ENCODE measurements at regions not wholly inside any gene's neighbourhood (a gene's known extent, or its start where the extent isn't known, plus 50 kb on each side); places are given as distances from the start of the nearest gene placed in this dataset.

GRCh38 chr1:104718752-104719151 lies 969.1 kb downstream of the AMY1C start:
- no peaks in the 10 kb centered on the region for H3K36me3 ChIP-seq (ENCODE audit: insufficient read depth, low read length)
- no peaks in the 10 kb centered on the region for H3K9me3 ChIP-seq (ENCODE audit: low read length)
- H3K9ac ChIP-seq (ENCODE audit: low read length) = no peak overlapping the region
- H3K4me1 ChIP-seq (ENCODE audit: insufficient read depth, low read length) = no peaks in the 10 kb centered on the region
- H3K27me3 ChIP-seq (ENCODE audit: control insufficient read depth in 1 of 2, insufficient read depth in 2 of 2, low read length in 2 of 2) = no peaks in the 10 kb centered on the region
- no peak overlapping the region for H3K27ac ChIP-seq (ENCODE audit: low read depth, low read length)
- H3K4me3 ChIP-seq (ENCODE audit: low read depth in 1 of 2, low read length in 2 of 2) = no peak overlapping the region

GRCh38 chr1:104720741-104721140 lies 971.0 kb downstream of the AMY1C start:
- Histone ChIP-seq H3K36me3 (ENCODE audit: insufficient read depth, low read length) (no peaks in the 10 kb centered on the region), H3K9me3 (ENCODE audit: low read length) (no peaks in the 10 kb centered on the region), H3K4me1 (ENCODE audit: insufficient read depth, low read length) (no peaks in the 10 kb centered on the region)

GRCh38 chr1:104726917-104727316 lies 977.2 kb downstream of the AMY1C start:
- H3K9ac ChIP-seq (ENCODE audit: low read length) = no peak overlapping the region
- no peaks in the 10 kb centered on the region for H3K36me3 ChIP-seq (ENCODE audit: insufficient read depth, low read length)
- H3K4me1 ChIP-seq (ENCODE audit: insufficient read depth, low read length) = no peaks in the 10 kb centered on the region
- H3K4me3 ChIP-seq (ENCODE audit: low read depth in 1 of 2, low read length in 2 of 2) = no peak overlapping the region
- H3K9me3 ChIP-seq (ENCODE audit: low read length) = no peaks in the 10 kb centered on the region
- no peak overlapping the region for H3K27ac ChIP-seq (ENCODE audit: low read depth, low read length)
- no peaks in the 10 kb centered on the region for H3K27me3 ChIP-seq (ENCODE audit: control insufficient read depth in 1 of 2, insufficient read depth in 2 of 2, low read length in 2 of 2)

More at GRCh38 chr1:104720741-104721140, 971.0 kb downstream of the AMY1C start:
- Histone ChIP-seq H3K9ac (ENCODE audit: low read length) (no peak overlapping the region), H3K27me3 (ENCODE audit: control insufficient read depth in 1 of 2, insufficient read depth in 2 of 2, low read length in 2 of 2) (no peaks in the 10 kb centered on the region), H3K27ac (ENCODE audit: low read depth, low read length) (no peak overlapping the region), H3K4me3 (ENCODE audit: low read depth in 1 of 2, low read length in 2 of 2) (no peak overlapping the region)

GRCh38 chr1:104733866-104734265 lies 984.2 kb downstream of the AMY1C start:
- no peak overlapping the region for H3K4me3 ChIP-seq (ENCODE audit: low read depth in 1 of 2, low read length in 2 of 2)
- no peak overlapping the region for H3K9ac ChIP-seq (ENCODE audit: low read length)

GRCh38 chr1:104745875-104746274 lies 996.2 kb downstream of the AMY1C start:
- Histone ChIP-seq H3K9me3 (ENCODE audit: low read length) (no peaks in the 10 kb centered on the region), H3K4me1 (ENCODE audit: insufficient read depth, low read length) (no peaks in the 10 kb centered on the region), H3K4me3 (ENCODE audit: low read depth in 1 of 2, low read length in 2 of 2) (no peak overlapping the region), H3K27me3 (ENCODE audit: control insufficient read depth in 1 of 2, insufficient read depth in 2 of 2, low read length in 2 of 2) (no peaks in the 10 kb centered on the region), H3K9ac (ENCODE audit: low read length) (no peak overlapping the region), H3K36me3 (ENCODE audit: insufficient read depth, low read length) (no peaks in the 10 kb centered on the region), H3K27ac (ENCODE audit: low read depth, low read length) (no peak overlapping the region)

More at GRCh38 chr1:104733866-104734265, 984.2 kb downstream of the AMY1C start:
- Histone ChIP-seq H3K4me1 (ENCODE audit: insufficient read depth, low read length) (no peaks in the 10 kb centered on the region), H3K27ac (ENCODE audit: low read depth, low read length) (no peak overlapping the region), H3K9me3 (ENCODE audit: low read length) (no peaks in the 10 kb centered on the region), H3K36me3 (ENCODE audit: insufficient read depth, low read length) (no peaks in the 10 kb centered on the region), H3K27me3 (ENCODE audit: control insufficient read depth in 1 of 2, insufficient read depth in 2 of 2, low read length in 2 of 2) (no peaks in the 10 kb centered on the region)

- H3K9me3 ChIP-seq (ENCODE audit: low read length) = no peaks in the 10 kb centered on the region
- H3K27me3 ChIP-seq (ENCODE audit: control insufficient read depth in 1 of 2, insufficient read depth in 2 of 2, low read length in 2 of 2) = no peaks in the 10 kb centered on the region
- no peaks in the 10 kb centered on the region for H3K4me1 ChIP-seq (ENCODE audit: insufficient read depth, low read length)
Observed at GRCh38 chr1:104746994-104747393, 997.3 kb downstream of the AMY1C start.

GRCh38 chr1:104760017-104760416 lies 1010.3 kb downstream of the AMY1C start:
- Histone ChIP-seq H3K4me3 (ENCODE audit: low read depth in 1 of 2, low read length in 2 of 2) (no peak overlapping the region), H3K9me3 (ENCODE audit: low read length) (no peaks in the 10 kb centered on the region), H3K4me1 (ENCODE audit: insufficient read depth, low read length) (no peaks in the 10 kb centered on the region), H3K27me3 (ENCODE audit: control insufficient read depth in 1 of 2, insufficient read depth in 2 of 2, low read length in 2 of 2) (no peaks in the 10 kb centered on the region), H3K27ac (ENCODE audit: low read depth, low read length) (no peak overlapping the region), H3K9ac (ENCODE audit: low read length) (no peak overlapping the region), H3K36me3 (ENCODE audit: insufficient read depth, low read length) (no peaks in the 10 kb centered on the region)

More at GRCh38 chr1:104746994-104747393, 997.3 kb downstream of the AMY1C start:
- H3K27ac ChIP-seq (ENCODE audit: low read depth, low read length) = no peak overlapping the region
- H3K4me3 ChIP-seq (ENCODE audit: low read depth in 1 of 2, low read length in 2 of 2) = no peak overlapping the region
- H3K9ac ChIP-seq (ENCODE audit: low read length) = no peak overlapping the region
- H3K36me3 ChIP-seq (ENCODE audit: insufficient read depth, low read length) = no peaks in the 10 kb centered on the region

- Histone ChIP-seq H3K4me3 (ENCODE audit: low read depth in 1 of 2, low read length in 2 of 2) (no peak overlapping the region), H3K27ac (ENCODE audit: low read depth, low read length) (no peak overlapping the region), H3K9ac (ENCODE audit: low read length) (no peak overlapping the region), H3K36me3 (ENCODE audit: insufficient read depth, low read length) (no peaks in the 10 kb centered on the region), H3K4me1 (ENCODE audit: insufficient read depth, low read length) (no peaks in the 10 kb centered on the region), H3K27me3 (ENCODE audit: control insufficient read depth in 1 of 2, insufficient read depth in 2 of 2, low read length in 2 of 2) (no peaks in the 10 kb centered on the region), H3K9me3 (ENCODE audit: low read length) (no peaks in the 10 kb centered on the region)
Observed at GRCh38 chr1:104761961-104762570, 1012.4 kb downstream of the AMY1C start.

- no peak overlapping the region for H3K27ac ChIP-seq (ENCODE audit: low read depth, low read length)
- no peaks in the 10 kb centered on the region for H3K4me1 ChIP-seq (ENCODE audit: insufficient read depth, low read length)
- no peaks in the 10 kb centered on the region for H3K9me3 ChIP-seq (ENCODE audit: low read length)
- H3K4me3 ChIP-seq (ENCODE audit: low read depth in 1 of 2, low read length in 2 of 2) = no peak overlapping the region
- no peaks in the 10 kb centered on the region for H3K36me3 ChIP-seq (ENCODE audit: insufficient read depth, low read length)
- H3K27me3 ChIP-seq (ENCODE audit: control insufficient read depth in 1 of 2, insufficient read depth in 2 of 2, low read length in 2 of 2) = no peaks in the 10 kb centered on the region
- H3K9ac ChIP-seq (ENCODE audit: low read length) = no peak overlapping the region
Observed at GRCh38 chr1:104765085-104765484, 1015.4 kb downstream of the AMY1C start.

- no peaks in the 10 kb centered on the region for H3K9me3 ChIP-seq (ENCODE audit: low read length)
- H3K27me3 ChIP-seq (ENCODE audit: control insufficient read depth in 1 of 2, insufficient read depth in 2 of 2, low read length in 2 of 2) = no peaks in the 10 kb centered on the region
- no peak overlapping the region for H3K4me3 ChIP-seq (ENCODE audit: low read depth in 1 of 2, low read length in 2 of 2)
- no peak overlapping the region for H3K9ac ChIP-seq (ENCODE audit: low read length)
- no peaks in the 10 kb centered on the region for H3K36me3 ChIP-seq (ENCODE audit: insufficient read depth, low read length)
- H3K27ac ChIP-seq (ENCODE audit: low read depth, low read length) = no peak overlapping the region
- no peaks in the 10 kb centered on the region for H3K4me1 ChIP-seq (ENCODE audit: insufficient read depth, low read length)
Observed at GRCh38 chr1:104768466-104768865, 1018.8 kb downstream of the AMY1C start.

GRCh38 chr1:104780470-104781078 lies 1030.9 kb downstream of the AMY1C start:
- Histone ChIP-seq H3K4me1 (ENCODE audit: insufficient read depth, low read length) (no peaks in the 10 kb centered on the region), H3K4me3 (ENCODE audit: low read depth in 1 of 2, low read length in 2 of 2) (no peak overlapping the region), H3K36me3 (ENCODE audit: insufficient read depth, low read length) (no peaks in the 10 kb centered on the region), H3K9me3 (ENCODE audit: low read length) (no peaks in the 10 kb centered on the region), H3K27me3 (ENCODE audit: control insufficient read depth in 1 of 2, insufficient read depth in 2 of 2, low read length in 2 of 2) (no peaks in the 10 kb centered on the region), H3K9ac (ENCODE audit: low read length) (no peak overlapping the region), H3K27ac (ENCODE audit: low read depth, low read length) (no peak overlapping the region)

Data from muscle layer of colon (tissue), 2 donors.